Stimulated activated naive CD8-positive, alpha-beta T cell treated with anti-CD3 and anti-CD28 coated beads, Interleukin-15, Interleukin-2, amounts not matched to agents 100 ng/mL and 50 ng/mL, for 24 hours (primary cell): ENCODE measurements at regions not wholly inside any gene's neighbourhood (a gene's known extent, or its start where the extent isn't known, plus 50 kb on each side); places are given as distances from the start of the nearest gene placed in this dataset.

Experiments used
- H3K27ac Mint-ChIP-seq: one replicate; pipeline ENCODE4 v1.8.0; 2021; ENCODE audit warnings: mild to moderate bottlenecking, mixed read lengths
- H3K27me3 Mint-ChIP-seq: one replicate; pipeline ENCODE4 v1.8.0; 2021; ENCODE audit warnings: mixed read lengths
- H3K36me3 Mint-ChIP-seq: one replicate; pipeline ENCODE4 v1.8.0; 2021; ENCODE audit warnings: low read depth, mixed read lengths
- H3K4me1 Mint-ChIP-seq: one replicate; pipeline ENCODE4 v1.8.0; 2021; ENCODE audit warnings: low read depth, mixed read lengths
- H3K4me3 Mint-ChIP-seq: one replicate; pipeline ENCODE4 v1.8.0; 2021; ENCODE audit warnings: mild to moderate bottlenecking, mixed read lengths
- H3K9me3 Mint-ChIP-seq: one replicate; pipeline ENCODE4 v1.8.0; 2021; ENCODE audit warnings: mixed read lengths

DNA sequence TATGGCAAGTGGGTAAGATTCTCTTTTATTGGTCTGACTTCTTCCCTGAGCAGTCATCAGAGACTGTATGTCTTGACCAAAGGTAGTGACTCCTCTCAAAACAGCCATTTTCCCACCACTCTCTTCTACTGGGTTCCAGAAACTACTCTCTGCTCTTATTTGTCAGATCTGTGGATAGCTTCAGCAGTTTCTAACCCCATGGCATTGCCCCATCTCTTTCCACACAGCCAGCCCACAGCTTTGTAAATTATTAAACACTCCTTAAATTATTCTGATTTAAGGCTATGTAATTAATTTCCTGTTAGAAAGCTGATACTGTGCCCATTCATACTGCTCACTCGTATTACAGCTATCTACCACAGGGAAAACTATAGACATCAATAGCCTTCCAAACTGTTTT, 138.4 kb upstream of the CNR1 start:
- Mint-ChIP-seq H3K9me3 (no peaks in the 10 kb centered on the region), H3K36me3 (no peaks in the 10 kb centered on the region), H3K4me1 (no peaks in the 10 kb centered on the region), H3K27ac (no peak overlapping the region), H3K27me3 (peaks cover 9% of the 10 kb centered on the region), H3K4me3 (no peak overlapping the region)

DNA sequence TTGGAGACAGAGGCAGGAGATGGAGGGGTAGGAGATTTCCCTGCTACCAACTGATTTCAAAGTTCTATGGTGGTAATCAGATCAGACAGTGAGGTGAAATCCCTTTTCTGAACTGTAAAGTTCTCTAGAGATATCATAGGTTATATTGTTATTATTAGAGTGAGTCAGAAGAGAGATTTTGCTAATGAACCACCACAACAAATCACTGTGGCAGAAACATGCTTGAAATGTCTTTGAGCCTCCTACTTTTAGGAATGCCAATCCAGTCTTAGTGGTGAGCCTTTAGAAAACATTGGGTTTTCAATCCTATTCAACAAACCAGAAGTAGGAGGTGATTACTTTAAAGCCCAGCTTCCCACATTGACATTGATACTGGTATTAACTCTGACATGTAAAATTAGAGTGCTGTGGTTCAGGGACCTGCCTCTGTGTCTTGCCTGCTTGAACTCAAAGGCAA, 136.7 kb upstream of the CNR1 start:
- no peak overlapping the region for H3K4me3 Mint-ChIP-seq
- peaks cover 9% of the 10 kb centered on the region for H3K27me3 Mint-ChIP-seq
- no peaks in the 10 kb centered on the region for H3K4me1 Mint-ChIP-seq
- H3K36me3 Mint-ChIP-seq: no peaks in the 10 kb centered on the region
- no peak overlapping the region for H3K27ac Mint-ChIP-seq
- no peaks in the 10 kb centered on the region for H3K9me3 Mint-ChIP-seq

DNA sequence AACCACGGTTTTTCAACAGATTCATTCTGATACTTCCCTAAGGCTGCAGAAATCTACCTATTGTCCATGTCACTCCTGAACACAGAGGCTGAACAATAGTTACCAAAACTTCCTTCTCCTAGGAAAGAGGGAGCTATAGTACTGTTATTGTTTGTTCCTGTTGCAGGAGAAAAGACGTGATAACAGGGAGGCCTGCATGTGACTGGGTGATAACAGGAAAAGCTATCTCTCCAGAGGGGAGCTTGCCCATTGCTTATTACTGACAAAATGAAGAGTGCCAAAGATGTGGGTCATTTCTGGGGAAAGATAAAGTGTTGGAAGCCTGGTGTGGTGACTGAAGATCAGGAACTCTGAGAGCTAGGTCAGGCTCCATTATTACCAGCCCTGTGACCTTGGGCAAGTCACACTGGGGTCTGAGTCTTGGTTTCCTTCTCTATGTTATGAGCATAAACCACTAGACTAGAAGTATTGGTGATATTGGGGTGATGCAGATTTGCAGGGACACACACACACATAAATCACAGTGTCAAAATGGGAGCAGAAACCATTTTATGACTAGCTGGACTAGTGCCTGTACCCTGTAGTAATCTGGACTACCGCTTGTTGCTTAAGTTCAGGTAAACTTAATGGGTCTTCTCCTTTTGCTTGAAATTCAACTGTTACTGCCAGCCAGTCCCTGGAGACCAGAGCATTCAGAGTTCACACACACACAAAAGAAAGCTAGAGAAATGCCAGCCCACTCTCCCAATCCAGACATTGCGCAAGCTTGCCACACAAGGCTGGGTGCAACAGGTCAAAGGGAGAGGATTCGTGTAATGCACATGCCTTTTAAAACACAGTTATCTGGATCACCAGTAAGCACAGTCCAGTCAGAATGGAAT, 136.0 kb upstream of the CNR1 start:
- H3K4me1 Mint-ChIP-seq: no peaks in the 10 kb centered on the region
- H3K4me3 Mint-ChIP-seq: no peak overlapping the region
- H3K27me3 Mint-ChIP-seq: peaks cover 6% of the 10 kb centered on the region
- no peak overlapping the region for H3K27ac Mint-ChIP-seq
- no peaks in the 10 kb centered on the region for H3K9me3 Mint-ChIP-seq
- H3K36me3 Mint-ChIP-seq: no peaks in the 10 kb centered on the region

DNA sequence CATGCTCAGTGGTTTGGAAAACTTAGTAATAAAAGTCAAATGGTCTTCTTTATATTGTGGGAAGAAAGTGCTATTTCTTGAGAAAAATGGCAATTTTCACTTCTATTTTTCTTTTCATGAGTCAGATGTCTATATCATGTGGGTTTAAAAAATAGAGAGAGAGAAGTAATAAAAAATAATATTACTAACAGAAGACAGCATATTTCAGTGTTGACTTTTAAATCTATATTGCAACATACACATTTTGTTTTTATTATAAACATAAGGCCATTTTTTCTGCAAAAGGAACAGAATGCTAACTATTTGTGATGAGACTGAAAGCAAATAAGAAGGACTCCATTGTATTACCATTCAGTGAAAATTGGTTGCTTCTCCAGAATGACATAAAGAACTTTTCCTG, 135.1 kb upstream of the CNR1 start:
- peaks cover 9% of the 10 kb centered on the region for H3K27me3 Mint-ChIP-seq
- no peaks in the 10 kb centered on the region for H3K4me1 Mint-ChIP-seq
- no peaks in the 10 kb centered on the region for H3K9me3 Mint-ChIP-seq
- H3K36me3 Mint-ChIP-seq: no peaks in the 10 kb centered on the region
- H3K4me3 Mint-ChIP-seq: no peak overlapping the region
- H3K27ac Mint-ChIP-seq: no peak overlapping the region

DNA sequence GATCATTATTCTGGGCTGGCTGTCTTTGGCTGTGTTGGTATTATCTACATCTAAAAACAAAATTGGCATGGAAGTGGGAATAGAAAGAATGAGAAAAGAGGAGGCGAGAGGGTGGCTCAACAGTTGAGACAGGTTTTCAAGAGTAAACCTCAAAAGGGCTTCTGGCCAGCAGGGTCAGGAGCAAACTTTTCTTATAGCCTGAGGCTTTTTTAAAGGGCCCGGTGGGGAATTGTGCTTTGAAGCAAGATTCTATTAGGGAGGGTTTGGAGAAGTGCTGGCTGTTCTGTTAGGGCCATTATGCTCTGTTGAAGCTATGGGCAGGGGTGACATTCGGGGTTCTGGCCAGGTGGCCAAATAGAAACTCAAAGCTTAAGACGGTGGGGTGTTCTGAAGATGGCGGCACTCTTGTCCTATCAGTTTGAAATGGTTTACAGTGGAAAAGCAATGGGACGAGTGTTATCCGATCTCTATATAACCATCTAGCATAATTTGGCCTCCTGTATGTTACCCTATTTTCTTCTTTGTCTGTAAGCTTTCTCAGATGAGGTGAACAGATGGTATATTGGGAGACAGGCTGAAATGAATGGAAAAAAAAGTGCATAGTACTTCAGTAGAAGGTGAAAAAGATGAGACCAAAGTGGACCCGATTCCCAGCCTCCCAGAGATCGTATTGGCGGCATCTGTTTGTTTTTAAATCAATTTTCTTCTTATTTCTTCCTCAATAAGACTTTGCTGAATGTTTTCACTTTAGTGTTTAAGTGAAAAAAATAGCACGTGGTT, 132.1 kb upstream of the CNR1 start:
- Mint-ChIP-seq H3K4me3 (no peak overlapping the region), H3K36me3 (no peaks in the 10 kb centered on the region), H3K4me1 (no peaks in the 10 kb centered on the region), H3K27me3 (peaks cover 9% of the 10 kb centered on the region), H3K27ac (no peak overlapping the region), H3K9me3 (no peaks in the 10 kb centered on the region)

DNA sequence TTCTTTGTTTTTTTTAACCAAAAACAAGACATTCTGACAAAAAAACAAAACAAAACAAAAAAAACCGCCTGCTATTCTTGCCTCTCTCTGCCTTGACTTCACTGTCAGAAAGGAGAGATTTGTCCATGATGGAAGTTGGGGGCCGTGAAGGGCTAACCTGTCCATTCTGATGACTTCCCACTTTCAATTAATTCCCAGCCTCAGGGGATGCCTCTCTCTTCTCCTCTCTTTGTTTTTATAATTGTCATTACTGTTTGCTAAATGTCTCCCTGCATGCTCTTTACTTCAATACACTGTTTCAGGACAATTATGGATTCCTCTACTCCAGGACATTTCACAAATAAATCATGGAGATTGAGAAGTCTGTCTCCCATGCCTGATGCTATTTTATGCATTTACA, 130.5 kb upstream of the CNR1 start:
- Mint-ChIP-seq H3K9me3 (no peaks in the 10 kb centered on the region), H3K27ac (no peak overlapping the region), H3K4me1 (no peaks in the 10 kb centered on the region), H3K4me3 (no peak overlapping the region), H3K27me3 (peaks cover 4% of the 10 kb centered on the region), H3K36me3 (no peaks in the 10 kb centered on the region)

DNA sequence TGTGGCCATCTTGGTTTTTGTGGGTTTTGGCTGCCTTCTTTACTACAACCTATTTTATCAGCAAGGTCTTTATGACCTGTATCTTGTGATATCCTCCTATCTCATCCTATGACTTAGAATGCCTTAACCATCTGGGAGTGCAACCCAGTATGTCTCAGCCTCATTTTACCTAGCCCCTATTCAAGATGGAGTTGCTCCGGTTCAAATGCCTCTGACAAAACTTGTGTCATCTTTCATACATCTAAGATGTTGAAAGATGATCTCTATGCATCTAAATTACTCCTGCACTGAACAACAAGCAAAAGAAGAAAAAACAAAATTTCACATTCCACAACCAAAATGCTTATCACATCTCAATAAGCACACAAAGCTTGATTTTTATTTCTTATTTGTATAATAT, 129.5 kb upstream of the CNR1 start:
- Mint-ChIP-seq H3K27ac (no peak overlapping the region), H3K4me1 (no peaks in the 10 kb centered on the region), H3K9me3 (peaks cover 4% of the 10 kb centered on the region)

DNA sequence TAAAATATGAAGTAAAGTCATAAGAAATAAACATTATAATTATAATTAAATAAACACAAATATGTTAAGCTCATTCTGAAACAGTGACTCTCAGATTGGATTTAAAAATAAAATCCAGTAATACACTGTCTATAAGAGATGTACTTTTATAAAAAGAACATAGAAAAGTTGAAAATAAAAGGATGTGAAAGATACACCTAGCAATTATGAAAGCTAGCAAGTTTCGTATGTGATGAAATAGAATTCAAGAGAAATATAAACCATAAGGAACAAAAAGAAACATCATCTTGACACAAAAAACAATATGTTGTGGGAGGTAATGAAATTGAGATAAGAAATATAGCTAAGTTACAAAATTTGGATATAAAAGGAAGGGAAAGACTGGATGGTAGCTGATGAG, 128.6 kb upstream of the CNR1 start:
- no peaks in the 10 kb centered on the region for H3K36me3 Mint-ChIP-seq
- H3K27ac Mint-ChIP-seq: no peak overlapping the region

More for the DNA sequence above, 129.5 kb upstream of the CNR1 start:
- peaks cover 4% of the 10 kb centered on the region for H3K27me3 Mint-ChIP-seq
- H3K4me3 Mint-ChIP-seq: no peak overlapping the region
- H3K36me3 Mint-ChIP-seq: no peaks in the 10 kb centered on the region

DNA sequence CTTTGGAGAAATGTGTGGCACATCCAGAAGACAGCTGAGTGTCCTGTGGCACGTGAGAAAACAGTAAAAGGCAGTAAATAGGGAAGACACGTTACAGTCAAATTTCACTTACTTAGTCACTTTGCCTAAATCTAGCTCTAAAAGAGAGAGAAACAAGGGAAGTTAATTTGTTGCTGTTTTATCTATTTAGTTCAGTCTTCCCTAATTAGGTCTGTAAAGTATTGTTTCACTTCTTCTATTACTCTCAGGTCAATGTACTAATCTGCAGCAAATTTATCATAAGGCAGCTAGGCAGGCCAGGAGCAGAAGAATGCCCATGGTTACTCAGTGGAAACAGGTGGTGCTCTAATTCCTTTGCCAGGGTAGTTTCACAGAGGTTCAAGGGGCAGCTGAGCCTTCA, 124.3 kb upstream of the CNR1 start:
- no peak overlapping the region for H3K27ac Mint-ChIP-seq
- peaks cover 8% of the 10 kb centered on the region for H3K36me3 Mint-ChIP-seq
- H3K4me3 Mint-ChIP-seq: no peak overlapping the region
- peaks cover 17% of the 10 kb centered on the region for H3K9me3 Mint-ChIP-seq
- H3K4me1 Mint-ChIP-seq: no peaks in the 10 kb centered on the region
- peaks cover 11% of the 10 kb centered on the region for H3K27me3 Mint-ChIP-seq

More for the DNA sequence above, 128.6 kb upstream of the CNR1 start:
- H3K27me3 Mint-ChIP-seq: peaks cover 4% of the 10 kb centered on the region
- peaks cover 7% of the 10 kb centered on the region for H3K9me3 Mint-ChIP-seq
- H3K4me3 Mint-ChIP-seq: no peak overlapping the region
- no peaks in the 10 kb centered on the region for H3K4me1 Mint-ChIP-seq

DNA sequence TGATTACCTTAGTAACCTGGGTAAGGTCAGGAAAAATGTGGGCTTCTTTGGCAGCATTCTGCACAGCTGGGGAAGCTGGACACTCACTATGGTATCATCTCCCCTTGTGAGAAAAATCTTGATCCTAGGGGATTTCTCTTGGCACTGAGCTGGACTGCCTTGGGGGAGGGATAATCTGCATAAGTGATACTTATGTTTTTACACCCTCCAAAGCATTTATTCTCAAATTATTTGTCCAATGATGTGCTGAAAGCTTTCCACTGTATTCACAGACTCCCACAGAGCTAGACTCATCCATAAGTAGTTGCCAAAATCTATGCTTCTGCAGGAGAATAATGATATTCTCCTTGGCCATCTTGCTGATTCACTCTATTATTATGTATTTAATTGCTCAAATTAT, 121.5 kb upstream of the CNR1 start:
- Mint-ChIP-seq H3K36me3 (peaks cover 8% of the 10 kb centered on the region), H3K27me3 (peaks cover 11% of the 10 kb centered on the region), H3K9me3 (peaks cover 21% of the 10 kb centered on the region), H3K4me3 (no peak overlapping the region), H3K27ac (no peak overlapping the region), H3K4me1 (no peaks in the 10 kb centered on the region)

DNA sequence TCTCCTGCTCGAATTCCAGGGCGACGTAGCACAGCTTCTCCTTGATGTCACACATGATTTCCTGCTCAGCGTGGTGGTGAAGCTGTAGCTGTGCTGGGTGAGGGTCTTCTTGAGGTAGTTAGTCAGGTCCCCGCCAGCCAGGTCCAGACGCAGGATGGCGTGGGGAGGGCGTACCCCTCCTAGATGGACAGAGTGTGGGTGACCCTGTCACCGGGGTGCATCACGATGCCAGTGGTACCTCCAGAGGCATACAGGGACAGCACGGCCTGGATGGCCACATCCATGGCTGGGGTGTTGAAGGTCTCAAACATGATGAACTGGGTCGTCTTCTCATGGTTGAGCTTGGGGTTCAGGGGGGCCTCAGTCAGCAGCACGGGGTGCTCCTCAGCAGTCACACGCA, 110.2 kb upstream of the CNR1 start:
- H3K9me3 Mint-ChIP-seq: peaks cover 3% of the 10 kb centered on the region
- H3K27ac Mint-ChIP-seq: no peak overlapping the region
- no peak overlapping the region for H3K4me3 Mint-ChIP-seq
- H3K27me3 Mint-ChIP-seq: no peaks in the 10 kb centered on the region
- H3K4me1 Mint-ChIP-seq: no peaks in the 10 kb centered on the region
- H3K36me3 Mint-ChIP-seq: no peaks in the 10 kb centered on the region

DNA sequence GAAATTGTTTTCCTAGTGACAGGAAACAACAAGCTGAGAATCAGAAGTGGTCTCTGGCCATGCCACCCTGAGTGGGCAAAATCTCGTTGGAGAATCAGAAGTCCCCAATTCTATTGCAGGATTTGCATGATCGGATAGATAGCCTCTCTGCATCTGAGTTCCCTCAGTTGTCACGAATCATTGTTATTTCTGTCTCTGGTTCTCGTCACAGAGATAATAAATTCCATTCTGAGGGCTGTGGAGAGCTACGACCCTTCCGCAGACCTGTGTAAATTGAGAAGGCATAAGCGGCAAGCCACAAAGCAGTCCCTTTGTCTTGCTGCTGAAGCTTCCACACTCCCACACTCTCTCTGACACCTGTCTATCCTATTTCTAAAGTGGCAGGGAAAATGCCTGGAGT, 102.4 kb upstream of the CNR1 start:
- H3K27ac Mint-ChIP-seq: no peak overlapping the region
- H3K9me3 Mint-ChIP-seq: no peaks in the 10 kb centered on the region
- H3K36me3 Mint-ChIP-seq: no peaks in the 10 kb centered on the region

DNA sequence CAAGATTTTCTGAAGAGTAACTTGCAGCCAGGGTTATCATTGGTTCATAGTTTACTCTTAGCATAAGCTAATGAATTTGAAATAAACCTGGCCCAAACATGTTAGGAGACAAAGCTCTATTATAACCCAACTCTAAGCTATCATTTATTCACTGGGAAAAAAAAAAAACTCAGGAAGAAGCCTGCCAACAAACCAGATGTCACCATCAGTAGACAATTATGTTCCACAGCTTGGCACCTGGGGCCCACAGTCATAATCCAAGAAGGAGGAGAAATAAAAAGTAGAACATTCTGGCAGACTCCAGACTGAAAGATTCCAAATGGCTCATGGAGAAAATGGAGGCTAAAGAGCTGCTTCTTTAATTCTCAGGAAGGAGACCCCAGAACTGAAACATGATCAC, 100.0 kb upstream of the CNR1 start:
- Mint-ChIP-seq H3K27me3 (peaks cover 3% of the 10 kb centered on the region), H3K9me3 (no peaks in the 10 kb centered on the region), H3K4me1 (no peaks in the 10 kb centered on the region), H3K27ac (no peak overlapping the region), H3K36me3 (no peaks in the 10 kb centered on the region), H3K4me3 (no peak overlapping the region)

More for the DNA sequence above, 102.4 kb upstream of the CNR1 start:
- Mint-ChIP-seq H3K4me1 (no peaks in the 10 kb centered on the region), H3K27me3 (peaks cover 3% of the 10 kb centered on the region), H3K4me3 (no peak overlapping the region)

DNA sequence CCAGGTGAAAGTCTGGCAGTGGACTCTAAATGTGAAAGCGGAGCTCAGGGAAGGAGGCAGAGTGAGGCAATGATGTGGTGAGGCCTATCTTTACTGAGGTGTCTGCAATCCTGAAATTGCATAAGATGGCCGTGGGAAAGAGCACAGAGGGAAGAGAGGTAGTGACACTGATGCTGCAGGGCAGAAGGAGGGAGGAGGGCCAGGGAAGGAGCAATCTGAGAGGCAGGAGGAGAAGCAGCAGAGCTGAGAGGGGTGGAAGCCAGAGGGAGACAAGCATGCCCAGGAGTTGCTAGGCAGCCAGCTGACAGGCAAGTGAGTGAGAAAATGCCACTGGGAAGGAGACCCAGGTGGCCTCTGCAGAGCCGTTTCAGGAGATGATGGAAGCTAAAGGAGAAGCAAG, 97.4 kb upstream of the CNR1 start:
- no peaks in the 10 kb centered on the region for H3K4me1 Mint-ChIP-seq
- no peak overlapping the region for H3K27ac Mint-ChIP-seq
- no peaks in the 10 kb centered on the region for H3K9me3 Mint-ChIP-seq
- H3K36me3 Mint-ChIP-seq: no peaks in the 10 kb centered on the region
- H3K27me3 Mint-ChIP-seq: peaks cover 3% of the 10 kb centered on the region
- no peak overlapping the region for H3K4me3 Mint-ChIP-seq

DNA sequence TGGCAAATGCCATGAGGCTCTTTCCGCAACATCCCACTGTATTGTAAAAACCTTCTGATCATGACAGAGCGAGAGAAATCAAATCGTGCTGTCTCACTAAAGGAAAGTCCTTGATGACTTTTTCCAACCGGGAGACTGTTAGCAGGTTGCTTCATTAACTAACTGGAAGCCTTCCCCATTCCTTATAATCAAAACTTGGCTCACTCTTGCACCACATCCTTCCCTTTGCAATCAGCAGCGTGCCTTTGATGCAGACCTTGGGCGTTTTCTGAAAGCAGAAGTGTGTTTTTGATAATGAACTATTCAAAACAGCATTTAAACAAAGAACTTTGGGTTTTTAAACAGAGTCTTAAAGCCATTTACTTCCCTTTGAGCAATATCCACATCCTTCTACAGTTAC, 96.2 kb upstream of the CNR1 start:
- H3K27ac Mint-ChIP-seq: no peak overlapping the region
- H3K4me1 Mint-ChIP-seq: no peaks in the 10 kb centered on the region
- no peaks in the 10 kb centered on the region for H3K27me3 Mint-ChIP-seq
- no peaks in the 10 kb centered on the region for H3K36me3 Mint-ChIP-seq
- no peak overlapping the region for H3K4me3 Mint-ChIP-seq
- H3K9me3 Mint-ChIP-seq: no peaks in the 10 kb centered on the region
